ENCODE measurements at regions not wholly inside any gene's neighbourhood (a gene's known extent, or its start where the extent isn't known, plus 50 kb on each side); places are given as distances from the start of the nearest gene placed in this dataset.

GRCh38 chr1:199149591-199149990 is 510.8 kb downstream of the PTPRC start:
- no peak for DNase-seq (ENCODE audit: low read depth)
- no peak overlapping the region for H3K4me3 ChIP-seq (replicated peaks; ENCODE audit: low read depth, low read length)
- no peak for TF ChIP-seq CTCF (IDR thresholded peaks at IDR 0.05; ENCODE audit: low read length, missing control alignments)

- no peak for DNase-seq (ENCODE audit: low read depth)
- no peak for TF ChIP-seq CTCF (IDR thresholded peaks at IDR 0.05; ENCODE audit: low read length, missing control alignments)
These were observed 511.9 kb downstream of the PTPRC start for GRCh38 chr1:199150756-199151155.

GRCh38 chr1:199151634-199152425 is 513.0 kb downstream of the PTPRC start:
- no peak for TF ChIP-seq CTCF (IDR thresholded peaks at IDR 0.05; ENCODE audit: low read length, missing control alignments)
- H3K4me3 ChIP-seq (replicated peaks; ENCODE audit: low read depth, low read length), result no peak overlapping the region
- DNase-seq (ENCODE audit: low read depth), result no peak

More at GRCh38 chr1:199150756-199151155, 511.9 kb downstream of the PTPRC start:
- H3K4me3 ChIP-seq (replicated peaks; ENCODE audit: low read depth, low read length), result no peak overlapping the region

GRCh38 chr1:199152676-199153075 is 513.8 kb downstream of the PTPRC start:
- TF ChIP-seq CTCF (IDR thresholded peaks at IDR 0.05; ENCODE audit: low read length, missing control alignments), result no peak
- H3K4me3 ChIP-seq (replicated peaks; ENCODE audit: low read depth, low read length), result no peak overlapping the region

GRCh38 chr1:199155166-199156019 is 516.6 kb downstream of the PTPRC start:
- no peak for DNase-seq (ENCODE audit: low read depth)
- TF ChIP-seq CTCF (IDR thresholded peaks at IDR 0.05; ENCODE audit: low read length, missing control alignments), result no peak
- H3K4me3 ChIP-seq (replicated peaks; ENCODE audit: low read depth, low read length), result no peak overlapping the region

More at GRCh38 chr1:199152676-199153075, 513.8 kb downstream of the PTPRC start:
- no peak for DNase-seq (ENCODE audit: low read depth)

- DNase-seq (ENCODE audit: low read depth), result peak; percentile 35
- no peak for TF ChIP-seq CTCF (IDR thresholded peaks at IDR 0.05; ENCODE audit: low read length, missing control alignments)
These were observed 518.7 kb downstream of the PTPRC start for GRCh38 chr1:199157494-199157893.

More at GRCh38 chr1:199157494-199157893, 518.7 kb downstream of the PTPRC start:
- H3K4me3 ChIP-seq (replicated peaks; ENCODE audit: low read depth, low read length), result no peak overlapping the region
